Stomach smooth muscle (tissue), 2 donors: ENCODE measurements at regions not wholly inside any gene's neighbourhood (a gene's known extent, or its start where the extent isn't known, plus 50 kb on each side); places are given as distances from the start of the nearest gene placed in this dataset.

Source experiments
- H3K27ac ChIP-seq: one replicate; pipeline ENCODE4 v1.7.0; 2013; ENCODE audit warnings: mild to moderate bottlenecking, low read length, inconsistent platforms
- H3K27me3 ChIP-seq, 2 donors: one replicate each; pipeline ENCODE4 v1.7.0; 2013; ENCODE audit warnings: low read length in 2 of 2; ENCODE audit not compliant: insufficient read depth in 2 of 2, control insufficient read depth in 1 of 2
- H3K36me3 ChIP-seq, 2 donors: one replicate each; pipeline ENCODE4 v1.7.0; 2013; ENCODE audit warnings: low read length in 2 of 2; ENCODE audit not compliant: control insufficient read depth in 2 of 2, insufficient read depth in 2 of 2
- H3K4me1 ChIP-seq: one replicate; pipeline ENCODE4 v1.7.0; 2013; ENCODE audit warnings: low read length; ENCODE audit not compliant: control insufficient read depth, insufficient read depth
- H3K4me3 ChIP-seq, 2 donors: one replicate each; pipeline ENCODE4 v1.7.0; 2013; ENCODE audit warnings: low read length in 2 of 2
- H3K9ac ChIP-seq, 2 donors: one replicate each; pipeline ENCODE4 v1.7.0; 2013; ENCODE audit warnings: low read length in 2 of 2, mild to moderate bottlenecking in 1 of 2
- H3K9me3 ChIP-seq, 2 donors: one replicate each; pipeline ENCODE4 v1.7.0; 2013; ENCODE audit warnings: low read length in 2 of 2; ENCODE audit not compliant: control insufficient read depth in 2 of 2
- donor health status: healthy.
- donor health status: Pancreatic carcinoma.

GRCh38 chr6:122075084-122075838 is 324.2 kb upstream of the HSF2 start:
- no peaks in the 10 kb centered on the region for H3K4me1 ChIP-seq
- no peak overlapping the region for H3K4me3 ChIP-seq
- no peak overlapping the region for H3K27ac ChIP-seq
- no peak overlapping the region for H3K9ac ChIP-seq
- no peaks in the 10 kb centered on the region for H3K27me3 ChIP-seq
- no peaks in the 10 kb centered on the region for H3K9me3 ChIP-seq
- no peaks in the 10 kb centered on the region for H3K36me3 ChIP-seq

GRCh38 chr6:122075917-122076316 is 323.5 kb upstream of the HSF2 start:
- Histone ChIP-seq H3K4me3 (no peak overlapping the region), H3K4me1 (no peaks in the 10 kb centered on the region), H3K9me3 (no peaks in the 10 kb centered on the region), H3K36me3 (no peaks in the 10 kb centered on the region), H3K27ac (no peak overlapping the region), H3K27me3 (no peaks in the 10 kb centered on the region), H3K9ac (no peak overlapping the region)

- Histone ChIP-seq H3K4me1 (no peaks in the 10 kb centered on the region), H3K9me3 (no peaks in the 10 kb centered on the region), H3K4me3 (no peak overlapping the region), H3K27ac (no peak overlapping the region), H3K36me3 (no peaks in the 10 kb centered on the region), H3K27me3 (no peaks in the 10 kb centered on the region), H3K9ac (no peak overlapping the region)
These were observed 321.8 kb upstream of the HSF2 start for GRCh38 chr6:122077603-122078002.

- Histone ChIP-seq H3K36me3 (no peaks in the 10 kb centered on the region), H3K4me1 (no peaks in the 10 kb centered on the region), H3K4me3 (no peak overlapping the region), H3K27me3 (no peaks in the 10 kb centered on the region), H3K27ac (no peak overlapping the region), H3K9ac (no peak overlapping the region), H3K9me3 (no peaks in the 10 kb centered on the region)
These were observed 321.0 kb upstream of the HSF2 start for GRCh38 chr6:122078481-122078880.

- Histone ChIP-seq H3K27me3 (no peaks in the 10 kb centered on the region), H3K4me3 (no peak overlapping the region), H3K27ac (no peak overlapping the region), H3K9me3 (no peaks in the 10 kb centered on the region), H3K4me1 (no peaks in the 10 kb centered on the region), H3K36me3 (no peaks in the 10 kb centered on the region), H3K9ac (no peak overlapping the region)
These were observed 319.5 kb upstream of the HSF2 start for GRCh38 chr6:122079916-122080315.

- no peaks in the 10 kb centered on the region for H3K4me1 ChIP-seq
- H3K9me3 ChIP-seq = no peaks in the 10 kb centered on the region
- no peaks in the 10 kb centered on the region for H3K27me3 ChIP-seq
- H3K27ac ChIP-seq = no peak overlapping the region
- no peak overlapping the region for H3K9ac ChIP-seq
- H3K4me3 ChIP-seq = no peak overlapping the region
- H3K36me3 ChIP-seq = no peaks in the 10 kb centered on the region
These were observed 317.5 kb upstream of the HSF2 start for GRCh38 chr6:122081921-122082320.

- Histone ChIP-seq H3K4me3 (no peak overlapping the region), H3K27ac (no peak overlapping the region), H3K36me3 (no peaks in the 10 kb centered on the region), H3K4me1 (no peaks in the 10 kb centered on the region), H3K27me3 (no peaks in the 10 kb centered on the region), H3K9me3 (no peaks in the 10 kb centered on the region), H3K9ac (no peak overlapping the region)
These were observed 317.1 kb upstream of the HSF2 start for GRCh38 chr6:122082370-122082769.

- no peaks in the 10 kb centered on the region for H3K4me1 ChIP-seq
- H3K27ac ChIP-seq = no peak overlapping the region
- H3K9me3 ChIP-seq = no peaks in the 10 kb centered on the region
- no peaks in the 10 kb centered on the region for H3K27me3 ChIP-seq
- no peak overlapping the region for H3K9ac ChIP-seq
- no peak overlapping the region for H3K4me3 ChIP-seq
- H3K36me3 ChIP-seq = no peaks in the 10 kb centered on the region
These were observed 307.1 kb upstream of the HSF2 start for GRCh38 chr6:122092366-122092765.

GRCh38 chr6:122098201-122098678 is 301.2 kb upstream of the HSF2 start:
- Histone ChIP-seq H3K4me3 (no peak overlapping the region), H3K4me1 (no peaks in the 10 kb centered on the region), H3K27ac (no peak overlapping the region), H3K9me3 (no peaks in the 10 kb centered on the region), H3K36me3 (no peaks in the 10 kb centered on the region), H3K27me3 (no peaks in the 10 kb centered on the region), H3K9ac (no peak overlapping the region)

GRCh38 chr6:122102026-122102425 is 297.4 kb upstream of the HSF2 start:
- Histone ChIP-seq H3K27ac (no peak overlapping the region), H3K9me3 (no peaks in the 10 kb centered on the region), H3K36me3 (no peaks in the 10 kb centered on the region), H3K4me1 (no peaks in the 10 kb centered on the region), H3K9ac (no peak overlapping the region), H3K4me3 (no peak overlapping the region), H3K27me3 (no peaks in the 10 kb centered on the region)

GRCh38 chr6:122107256-122107852 is 292.1 kb upstream of the HSF2 start:
- H3K27me3 ChIP-seq = no peaks in the 10 kb centered on the region
- no peak overlapping the region for H3K4me3 ChIP-seq

More at GRCh38 chr6:122107256-122107852, 292.1 kb upstream of the HSF2 start:
- Histone ChIP-seq H3K36me3 (no peaks in the 10 kb centered on the region), H3K9me3 (no peaks in the 10 kb centered on the region), H3K4me1 (no peaks in the 10 kb centered on the region), H3K9ac (no peak overlapping the region), H3K27ac (no peak overlapping the region)
